ENCODE measurements at regions not wholly inside any gene's neighbourhood (a gene's known extent, or its start where the extent isn't known, plus 50 kb on each side); places are given as distances from the start of the nearest gene placed in this dataset.

DNA sequence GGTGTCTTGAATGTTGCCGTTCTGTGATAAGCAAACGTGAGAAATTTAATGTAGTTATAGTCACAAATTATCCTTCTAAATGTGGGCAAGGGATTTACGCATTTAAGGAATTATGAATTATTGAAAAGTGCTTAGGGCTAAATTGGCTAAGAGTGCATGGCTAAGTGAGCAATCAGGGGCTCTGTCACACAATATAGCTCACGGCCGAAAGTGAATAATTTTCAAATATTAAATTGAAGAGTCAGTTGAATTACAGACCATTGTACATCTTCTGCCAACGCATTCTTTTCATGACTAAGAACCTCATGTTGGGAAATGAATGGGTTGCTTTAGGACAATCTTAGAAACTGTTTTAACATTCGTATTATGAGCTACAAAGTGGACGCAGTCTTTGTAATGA is 1832.9 kb upstream of the LRRTM1 start:
- DNase-seq (no peak), ATAC-seq (no peak)
- intact Hi-C loops (cut with DNase I, micrococcal nuclease): no loop called here
- Mint-ChIP-seq H3K36me3 (ENCODE audit: low read depth) (no peaks in the 10 kb centered on the region), H3K9me3 (ENCODE audit: low read depth) (peaks cover 12% of the 10 kb centered on the region), H3K27ac (no peak overlapping the region), H3K27me3 (no peaks in the 10 kb centered on the region), H3K4me1 (no peaks in the 10 kb centered on the region), H3K4me3 (no peak overlapping the region)
- ChIA-PET POLR2A (no interaction called here), CTCF (no interaction called here)

DNA sequence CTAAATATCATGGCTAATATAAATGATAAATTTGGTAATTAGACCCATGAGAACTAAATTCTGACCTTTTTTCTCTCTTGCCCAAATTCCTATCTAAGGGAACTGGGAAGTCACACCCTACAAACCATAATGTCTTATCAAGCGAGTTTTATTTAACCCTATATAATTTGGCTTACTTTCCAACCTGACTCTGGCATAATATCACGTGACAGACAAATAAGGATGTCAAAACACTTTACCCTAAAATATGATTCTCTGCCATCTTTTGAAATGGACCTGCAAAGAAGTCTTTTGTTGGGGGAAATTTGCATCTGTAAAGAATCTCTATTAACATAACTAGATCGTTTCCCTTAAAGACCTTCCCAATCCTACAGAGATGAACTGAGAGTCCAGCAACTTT is 1823.5 kb upstream of the LRRTM1 start:
- H3K4me1 Mint-ChIP-seq: no peaks in the 10 kb centered on the region
- intact Hi-C loops (cut with DNase I, micrococcal nuclease): no loop called here
- H3K27ac Mint-ChIP-seq: no peak overlapping the region
- H3K4me3 Mint-ChIP-seq: no peak overlapping the region
- DNase-seq (no peak), ATAC-seq (no peak)
- H3K36me3 Mint-ChIP-seq (ENCODE audit: low read depth): no peaks in the 10 kb centered on the region
- ChIA-PET POLR2A (no interaction called here), CTCF (no interaction called here)
- H3K27me3 Mint-ChIP-seq: no peaks in the 10 kb centered on the region
- peaks cover 18% of the 10 kb centered on the region for H3K9me3 Mint-ChIP-seq (ENCODE audit: low read depth)

DNA sequence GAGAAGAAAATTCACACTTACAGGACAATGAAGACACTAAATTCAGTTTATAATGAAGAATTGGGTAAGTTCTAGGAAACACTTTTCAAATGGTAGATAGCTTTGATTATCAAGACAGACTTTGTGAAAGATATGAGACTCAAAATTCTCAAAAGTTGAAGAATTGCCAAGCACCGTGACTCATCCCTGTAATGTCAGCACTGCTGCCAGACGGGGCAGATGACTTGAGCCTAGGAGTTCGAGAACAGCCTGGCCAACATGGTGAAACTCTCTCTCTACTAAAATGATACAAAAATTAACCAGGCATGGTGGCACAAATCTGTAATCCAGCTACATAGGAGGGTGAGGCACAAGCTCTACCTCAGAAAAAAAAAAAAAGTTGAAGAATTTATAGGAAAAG is 1820.1 kb upstream of the LRRTM1 start:
- ChIA-PET CTCF (interaction anchor here (0.7 kb wide), 1 partner anchor 822 kb away, joined by 3 read pairs; no protein-coding TSS in a partner anchor), POLR2A (no interaction called here)
- DNase-seq (no peak), ATAC-seq (no peak)
- Mint-ChIP-seq H3K27ac (no peak overlapping the region), H3K9me3 (ENCODE audit: low read depth) (peaks cover 23% of the 10 kb centered on the region), H3K27me3 (no peaks in the 10 kb centered on the region), H3K36me3 (ENCODE audit: low read depth) (no peaks in the 10 kb centered on the region), H3K4me3 (no peak overlapping the region), H3K4me1 (no peaks in the 10 kb centered on the region)
- intact Hi-C loops (cut with DNase I, micrococcal nuclease): no loop called here

DNA sequence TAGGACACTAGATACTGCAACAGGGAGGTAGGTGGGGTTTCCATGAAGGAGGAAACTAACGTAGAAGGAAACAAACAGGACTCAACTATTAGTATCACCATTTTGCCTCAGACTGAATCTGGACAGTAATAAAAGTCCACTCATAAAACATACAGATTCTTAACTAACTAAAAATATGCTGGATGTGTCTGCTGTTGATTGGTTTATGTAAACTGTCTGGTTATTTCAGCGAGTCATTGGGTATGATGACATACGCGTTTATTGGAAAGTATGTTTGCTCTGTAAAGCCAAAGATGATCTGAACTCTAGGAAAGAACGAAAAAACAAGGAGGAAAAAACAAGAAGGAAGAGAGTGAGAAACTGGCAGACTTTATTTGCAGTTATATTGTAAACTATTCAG is 1816.1 kb upstream of the LRRTM1 start:
- H3K4me3 Mint-ChIP-seq: no peak overlapping the region
- CTCF ChIA-PET: interaction anchor here (0.7 kb wide), 1 partner anchor 733 kb away, joined by 3 read pairs; no protein-coding TSS in a partner anchor
- peaks cover 20% of the 10 kb centered on the region for H3K9me3 Mint-ChIP-seq (ENCODE audit: low read depth)
- ATAC-seq (no peak), DNase-seq (no peak)
- POLR2A ChIA-PET: no interaction called here
- H3K27ac Mint-ChIP-seq: no peak overlapping the region
- intact Hi-C loops (cut with DNase I, micrococcal nuclease): no loop called here
- no peaks in the 10 kb centered on the region for H3K36me3 Mint-ChIP-seq (ENCODE audit: low read depth)
- H3K27me3 Mint-ChIP-seq: no peaks in the 10 kb centered on the region
- H3K4me1 Mint-ChIP-seq: no peaks in the 10 kb centered on the region

DNA sequence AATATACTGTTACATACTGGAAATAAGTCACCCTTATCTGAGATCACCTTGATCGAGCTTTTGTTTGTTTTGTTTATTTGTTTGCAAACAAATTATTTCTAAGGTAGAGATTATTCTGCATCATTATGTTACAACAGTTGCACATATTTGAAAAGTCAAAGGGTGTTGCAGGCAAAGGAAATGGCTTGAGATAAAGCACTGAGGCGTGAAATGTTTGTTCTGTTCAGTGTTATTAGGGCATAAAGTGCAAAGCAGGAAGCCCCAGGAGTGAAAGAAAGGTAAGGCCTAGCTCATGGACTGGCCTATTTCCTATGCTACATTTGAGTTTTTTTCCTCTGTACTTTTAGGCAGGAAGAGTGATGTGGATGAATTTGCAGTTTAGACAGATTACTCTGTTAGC is 1815.6 kb upstream of the LRRTM1 start:
- Mint-ChIP-seq H3K27ac (no peak overlapping the region), H3K4me1 (no peaks in the 10 kb centered on the region), H3K36me3 (ENCODE audit: low read depth) (no peaks in the 10 kb centered on the region), H3K9me3 (ENCODE audit: low read depth) (peaks cover 20% of the 10 kb centered on the region), H3K27me3 (no peaks in the 10 kb centered on the region), H3K4me3 (no peak overlapping the region)
- ChIA-PET CTCF (interaction anchor here (0.7 to 1.2 kb wide), 2 partner anchors 9 to 733 kb away, joined by 3 read pairs; no protein-coding TSS in a partner anchor), POLR2A (interaction anchor here (0.5 kb wide), 1 partner anchor 158 kb away, joined by 3 read pairs; no protein-coding TSS in a partner anchor)
- intact Hi-C loops (cut with DNase I, micrococcal nuclease): no loop called here
- DNase-seq (no peak), ATAC-seq (no peak)

DNA sequence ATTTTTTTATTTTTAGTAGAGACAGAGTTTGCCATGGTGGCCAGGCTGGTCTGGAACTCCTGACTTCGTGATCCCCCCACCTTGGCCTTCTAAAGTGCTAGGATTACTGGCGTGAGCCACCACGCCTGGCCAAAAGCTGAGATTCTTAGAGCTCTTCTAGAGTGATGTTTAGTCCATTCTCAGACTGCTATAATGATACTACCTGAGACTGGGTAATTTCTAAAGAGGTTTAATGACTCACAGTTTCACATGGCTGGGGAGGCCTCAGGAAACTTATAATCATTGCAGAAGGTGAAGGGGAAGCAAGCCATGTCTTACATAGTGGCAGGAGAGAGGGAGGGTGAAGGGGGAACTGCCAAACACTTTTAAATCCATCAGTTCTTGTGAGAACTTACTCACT is 1804.9 kb upstream of the LRRTM1 start:
- ATAC-seq: no peak
- H3K27ac Mint-ChIP-seq: no peak overlapping the region
- H3K9me3 Mint-ChIP-seq (ENCODE audit: low read depth): peaks cover 7% of the 10 kb centered on the region
- intact Hi-C loops (cut with DNase I, micrococcal nuclease): no loop called here
- CTCF ChIA-PET: no interaction called here
- H3K4me1 Mint-ChIP-seq: no peaks in the 10 kb centered on the region
- H3K36me3 Mint-ChIP-seq (ENCODE audit: low read depth): no peaks in the 10 kb centered on the region
- H3K27me3 Mint-ChIP-seq: no peaks in the 10 kb centered on the region
- no peak overlapping the region for H3K4me3 Mint-ChIP-seq
- no peak for DNase-seq
- POLR2A ChIA-PET: no interaction called here

DNA sequence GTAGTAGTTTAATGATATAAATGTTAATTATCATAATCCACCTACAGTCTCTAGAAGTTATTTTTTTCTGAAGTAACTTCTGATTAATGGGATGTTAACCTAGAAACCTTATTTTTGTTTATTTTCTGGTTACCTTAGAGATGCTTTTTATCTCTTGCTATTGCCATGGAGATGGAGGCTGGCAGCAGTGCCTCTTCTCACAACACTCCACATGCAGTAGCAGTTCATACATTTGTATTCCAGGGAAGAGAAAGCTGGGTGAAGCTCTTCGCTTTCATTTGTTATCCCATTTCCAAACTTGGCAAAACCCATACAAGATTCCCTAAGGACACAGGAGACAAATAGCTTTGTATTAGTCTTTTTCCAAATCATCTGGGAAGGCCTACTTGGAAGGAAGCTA is 1794.1 kb upstream of the LRRTM1 start:
- H3K27me3 Mint-ChIP-seq: no peaks in the 10 kb centered on the region
- H3K4me3 Mint-ChIP-seq: no peak overlapping the region
- POLR2A ChIA-PET: no interaction called here
- CTCF ChIA-PET: no interaction called here
- H3K27ac Mint-ChIP-seq: no peak overlapping the region
- DNase-seq (no peak), ATAC-seq (no peak)
- intact Hi-C loops (cut with DNase I, micrococcal nuclease): no loop called here
- no peaks in the 10 kb centered on the region for H3K9me3 Mint-ChIP-seq (ENCODE audit: low read depth)
- H3K36me3 Mint-ChIP-seq (ENCODE audit: low read depth): no peaks in the 10 kb centered on the region
- H3K4me1 Mint-ChIP-seq: no peaks in the 10 kb centered on the region

DNA sequence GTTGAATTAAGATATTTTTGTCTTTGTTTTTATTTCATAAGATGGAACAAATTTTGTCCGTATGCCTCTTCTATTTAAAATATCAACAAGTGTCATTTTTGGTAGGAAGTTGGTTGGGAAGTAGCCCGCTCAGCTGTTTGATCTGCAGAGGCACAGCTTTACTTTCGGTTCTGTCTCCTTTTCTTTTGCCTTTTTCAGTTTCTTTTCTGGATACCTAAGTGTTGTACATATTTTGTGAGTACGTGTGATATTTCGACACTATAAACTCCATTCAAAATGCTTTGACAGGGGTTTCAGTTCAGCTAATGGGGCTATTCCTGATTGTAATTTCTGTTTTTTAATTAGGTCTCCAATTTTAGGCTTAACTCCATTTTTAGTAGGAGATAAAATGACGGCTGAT is 1785.0 kb upstream of the LRRTM1 start:
- Mint-ChIP-seq H3K36me3 (ENCODE audit: low read depth) (no peaks in the 10 kb centered on the region), H3K4me3 (no peak overlapping the region), H3K27ac (no peak overlapping the region), H3K4me1 (no peaks in the 10 kb centered on the region), H3K9me3 (ENCODE audit: low read depth) (peaks cover 6% of the 10 kb centered on the region), H3K27me3 (no peaks in the 10 kb centered on the region)
- DNase-seq: no peak
- ChIA-PET CTCF (no interaction called here), POLR2A (no interaction called here)
- no peak for ATAC-seq
- intact Hi-C loops (cut with DNase I, micrococcal nuclease): no loop called here

DNA sequence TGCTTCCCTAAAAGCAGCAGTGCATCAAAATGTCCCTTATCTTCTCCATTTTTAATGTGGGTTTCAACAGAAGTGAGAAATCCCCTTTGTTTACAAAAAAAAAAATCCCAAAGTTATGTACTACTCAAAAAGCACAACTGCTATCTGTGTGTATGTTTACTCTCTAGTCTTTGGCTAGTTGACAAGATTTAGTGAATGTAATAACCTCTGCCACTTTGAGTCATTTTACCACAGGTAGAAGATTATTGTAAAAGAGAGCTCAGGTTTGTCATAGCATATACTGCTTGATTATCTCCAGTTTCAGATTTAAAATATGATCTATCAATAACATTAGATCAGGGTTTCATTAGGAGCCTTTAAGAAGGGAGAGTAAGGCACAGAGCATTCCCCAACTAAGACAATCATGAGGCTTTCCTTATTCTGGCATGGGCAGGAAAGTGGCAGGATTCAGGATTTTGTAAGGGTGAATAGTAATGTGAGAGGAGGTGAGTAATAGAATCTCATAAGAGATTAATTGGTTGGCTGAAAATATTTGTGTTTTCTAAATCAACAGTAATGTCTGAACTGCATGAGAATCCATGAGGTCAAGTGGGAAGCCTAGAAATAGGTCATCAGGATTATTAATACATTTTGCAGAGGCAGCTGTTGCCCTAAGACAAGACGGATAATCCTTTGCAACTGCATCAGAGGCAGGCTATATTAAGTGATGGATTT is 1780.3 kb upstream of the LRRTM1 start:
- DNase-seq (no peak), ATAC-seq (no peak)
- ChIA-PET POLR2A (no interaction called here), CTCF (no interaction called here)
- peaks cover 6% of the 10 kb centered on the region for H3K9me3 Mint-ChIP-seq (ENCODE audit: low read depth)
- no peak overlapping the region for H3K4me3 Mint-ChIP-seq
- H3K4me1 Mint-ChIP-seq: no peaks in the 10 kb centered on the region
- no peaks in the 10 kb centered on the region for H3K36me3 Mint-ChIP-seq (ENCODE audit: low read depth)
- intact Hi-C loops (cut with DNase I, micrococcal nuclease): no loop called here
- no peak overlapping the region for H3K27ac Mint-ChIP-seq
- H3K27me3 Mint-ChIP-seq: no peaks in the 10 kb centered on the region

DNA sequence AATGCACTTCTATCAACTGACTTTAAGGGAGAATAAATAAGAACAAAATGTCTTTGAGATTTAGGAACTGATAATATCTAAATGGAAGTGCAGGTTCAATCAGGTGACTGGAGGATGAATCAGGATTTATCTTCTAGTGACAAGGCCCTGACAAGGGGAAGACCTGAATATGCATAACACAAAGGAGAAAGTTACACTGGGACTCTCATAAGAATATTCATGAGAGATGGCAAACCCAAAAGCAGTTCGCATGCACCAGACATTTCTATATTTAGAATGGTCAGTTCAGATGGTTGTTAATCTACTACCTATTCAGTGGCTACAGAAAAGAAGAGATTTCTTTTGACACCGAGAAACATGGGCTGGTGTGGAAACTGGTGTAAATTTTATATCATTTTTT is 1771.3 kb upstream of the LRRTM1 start:
- Mint-ChIP-seq H3K4me1 (no peaks in the 10 kb centered on the region), H3K36me3 (ENCODE audit: low read depth) (no peaks in the 10 kb centered on the region), H3K4me3 (no peak overlapping the region), H3K27ac (no peak overlapping the region), H3K9me3 (ENCODE audit: low read depth) (peaks cover 4% of the 10 kb centered on the region), H3K27me3 (no peaks in the 10 kb centered on the region)
- ATAC-seq (no peak), DNase-seq (no peak)
- intact Hi-C loops (cut with DNase I, micrococcal nuclease): no loop called here
- CTCF ChIA-PET: no interaction called here
- POLR2A ChIA-PET: no interaction called here

DNA sequence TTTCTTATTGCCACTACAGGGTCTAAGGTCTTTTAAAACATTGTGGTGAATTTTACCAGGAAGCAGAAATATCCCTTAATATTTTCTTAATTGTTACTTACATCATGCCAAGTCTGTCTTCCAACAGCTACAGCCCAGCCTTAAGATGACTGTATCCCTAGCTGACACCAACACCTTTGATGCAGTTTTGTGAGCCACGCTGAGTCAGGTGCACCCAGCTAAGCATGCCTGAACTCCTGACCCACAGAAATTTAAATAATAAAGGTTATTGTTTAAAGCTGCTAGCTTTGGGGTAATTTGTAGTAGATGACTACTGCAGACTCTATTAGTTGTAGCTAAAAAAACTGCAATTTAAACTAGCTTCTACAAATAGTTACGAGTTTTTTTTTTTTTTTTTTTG is 1757.9 kb upstream of the LRRTM1 start:
- no peak overlapping the region for H3K27ac Mint-ChIP-seq
- intact Hi-C loops (cut with DNase I, micrococcal nuclease): no loop called here
- no peak for ATAC-seq
- no peaks in the 10 kb centered on the region for H3K36me3 Mint-ChIP-seq (ENCODE audit: low read depth)
- no peaks in the 10 kb centered on the region for H3K4me1 Mint-ChIP-seq
- peaks cover 8% of the 10 kb centered on the region for H3K9me3 Mint-ChIP-seq (ENCODE audit: low read depth)
- DNase-seq: no peak
- H3K27me3 Mint-ChIP-seq: no peaks in the 10 kb centered on the region
- H3K4me3 Mint-ChIP-seq: no peak overlapping the region
- ChIA-PET POLR2A (no interaction called here), CTCF (no interaction called here)

DNA sequence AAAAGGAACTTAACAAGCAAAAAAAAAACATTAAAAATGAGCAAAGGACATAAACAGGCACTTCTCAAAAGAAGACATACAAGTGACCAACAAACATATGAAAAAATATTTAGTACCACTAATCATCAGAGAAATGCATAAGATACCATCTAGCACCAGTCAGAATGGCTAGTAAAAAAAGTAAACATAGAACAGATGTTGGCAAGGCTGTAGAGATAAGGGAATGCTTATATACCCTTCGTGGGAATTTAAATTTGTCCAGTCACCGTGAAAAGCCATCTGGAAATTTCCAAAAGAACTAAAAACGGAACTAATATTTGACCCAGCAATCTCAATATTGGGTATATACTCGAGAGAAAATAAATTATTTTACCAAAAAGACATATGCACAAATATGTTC is 1751.3 kb upstream of the LRRTM1 start:
- CTCF ChIA-PET: no interaction called here
- POLR2A ChIA-PET: no interaction called here
- DNase-seq (no peak), ATAC-seq (no peak)
- Mint-ChIP-seq H3K4me3 (no peak overlapping the region), H3K27ac (no peak overlapping the region), H3K36me3 (ENCODE audit: low read depth) (no peaks in the 10 kb centered on the region), H3K4me1 (no peaks in the 10 kb centered on the region), H3K9me3 (ENCODE audit: low read depth) (peaks cover 6% of the 10 kb centered on the region), H3K27me3 (no peaks in the 10 kb centered on the region)
- intact Hi-C loops (cut with DNase I, micrococcal nuclease): no loop called here

DNA sequence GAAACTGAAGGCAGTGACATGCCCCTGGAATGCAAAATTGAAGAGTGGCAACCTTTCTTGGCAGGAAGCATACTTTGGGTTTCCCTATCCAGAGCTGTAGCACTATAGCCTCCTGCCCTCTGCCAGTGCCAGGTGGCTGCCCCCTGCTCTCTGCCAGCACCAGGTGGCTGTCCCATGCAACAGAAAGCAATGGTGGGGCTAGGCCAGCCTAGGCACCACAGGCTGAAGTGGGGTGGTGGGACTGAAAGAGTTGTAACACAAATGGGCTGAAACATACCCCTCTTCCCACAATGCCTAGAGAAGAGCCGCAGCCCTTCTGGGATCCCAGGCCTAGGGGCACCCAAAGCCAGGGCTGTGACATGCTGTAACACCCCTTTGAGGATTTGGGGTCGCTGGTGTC is 1739.3 kb upstream of the LRRTM1 start:
- Mint-ChIP-seq H3K27me3 (no peaks in the 10 kb centered on the region), H3K36me3 (ENCODE audit: low read depth) (no peaks in the 10 kb centered on the region), H3K9me3 (ENCODE audit: low read depth) (peaks cover 12% of the 10 kb centered on the region), H3K4me3 (no peak overlapping the region), H3K4me1 (no peaks in the 10 kb centered on the region), H3K27ac (no peak overlapping the region)
- CTCF ChIA-PET: no interaction called here
- ATAC-seq (no peak), DNase-seq (no peak)
- POLR2A ChIA-PET: no interaction called here
- intact Hi-C loops (cut with DNase I, micrococcal nuclease): no loop called here

Data from activated CD4-positive, alpha-beta T cell treated with anti-CD3 and anti-CD28 coated beads for 36 hours (primary cell).